K562 (cell line): ENCODE measurements at regions not wholly inside any gene's neighbourhood (a gene's known extent, or its start where the extent isn't known, plus 50 kb on each side); places are given as distances from the start of the nearest gene placed in this dataset.

ENCODE experiments used
- ATAC-seq: fragments of 200-7000 bp; cut with Tn5 transposase; 3 replicates; pipeline ENCODE4 v1.9.1; 2020; ENCODE audit warnings: moderate library complexity
- BruUV-seq: library from RNA; stranded (reverse); fragments of 400-500 nt; replicated peaks from 2 replicates; lab custom pipeline; 2021; lab: Mats Ljungman, UMichigan
- CTCF ChIA-PET: fragments of 300-600 bp; formaldehyde crosslinking; extraction: SDS; loops from one replicate; lab custom pipeline; 2021; ENCODE audit warnings: low intra/inter-chr PET ratio; lab: Yijun Ruan, JAX
- POLR2A ChIA-PET: fragments of 300-600, 350-650 bp; sonication (Branson Sonifier 250); formaldehyde crosslinking; extraction: SDS; loops from one replicate; lab custom pipeline; 2021; ENCODE audit warnings: antibody characterized with exemption, inconsistent platforms; lab: Yijun Ruan, JAX
- DNase-seq, 4 experiments: peaks; one replicate each; pipeline versions ENCODE4 v3.0.0 to v3.0.0-alpha.2; 2011 to 2018; ENCODE audit warnings: low spot score in 3 of 4, mixed read lengths in 3 of 4; ENCODE audit errors: extremely low read depth in 1 of 4
- FAIRE-seq: peaks from 2 replicates; lab custom pipeline; 2011; peaks lifted over from hg19 to GRCh38; lab: Jason Lieb, UNC
- H2AFZ ChIP-seq: 2 replicates; pipeline ENCODE4 v1.6.0; 2011; ENCODE audit warnings: low read depth, low read length, control low read depth, inconsistent platforms
- H3K27ac ChIP-seq: fragments of 200-600 bp; 3 replicates; pipeline ENCODE4 v1.8.0; 2011; ENCODE audit warnings: low read depth, mild to moderate bottlenecking, control low read depth, inconsistent platforms, low read length, moderate library complexity, mixed read lengths; ENCODE audit errors: extremely low read depth
- H3K27me3 ChIP-seq, 2 experiments: fragments of 300-600 bp in 1 of 2; 2 replicates in 1 of 2; 3 replicates in 1 of 2; pipeline versions ENCODE4 v1.6.0 to v1.8.0; 2011; ENCODE audit warnings: inconsistent platforms in 2 of 2, low read length in 2 of 2, mild to moderate bottlenecking in 1 of 2, mixed read lengths in 1 of 2, moderate library complexity in 1 of 2; ENCODE audit not compliant: control insufficient read depth in 2 of 2, insufficient read depth in 2 of 2
- H3K36me3 ChIP-seq: fragments of 300-600 bp; 3 replicates; pipeline ENCODE4 v1.8.0; 2011; ENCODE audit warnings: mild to moderate bottlenecking, low read length, inconsistent platforms; ENCODE audit not compliant: control insufficient read depth, insufficient read depth
- H3K4me1 ChIP-seq, 2 experiments: fragments of 200-600 bp in 1 of 2; replicated peaks in 1 of 2; 2 replicates in 1 of 2; 3 replicates in 1 of 2; pipeline versions ENCODE4 v1.5.1 to v1.8.0; 2011; ENCODE audit warnings: inconsistent platforms in 2 of 2, low read length in 2 of 2, mild to moderate bottlenecking in 1 of 2, mixed read lengths in 1 of 2, moderate library complexity in 1 of 2; ENCODE audit not compliant: control insufficient read depth in 2 of 2, insufficient read depth in 2 of 2
- H3K4me2 ChIP-seq: 2 replicates; pipeline ENCODE4 v1.6.1; 2011; ENCODE audit warnings: low read length, control low read depth, inconsistent platforms, mixed read lengths; ENCODE audit not compliant: insufficient read depth
- H3K4me3 ChIP-seq: fragments of 200-600 bp; sonication (generic), shearing (Covaris generic); 2 replicates; pipeline ENCODE4 v1.5.1; 2016; ENCODE audit warnings: control low read depth, inconsistent platforms
- H3K79me2 ChIP-seq: fragments of 200-600 bp; 3 replicates; pipeline ENCODE4 v1.8.0; 2011; ENCODE audit warnings: low read length, inconsistent platforms; ENCODE audit not compliant: control insufficient read depth, insufficient read depth
- H3K9ac ChIP-seq, 2 experiments: 2 replicates each; pipeline versions ENCODE4 v1.6.0 to v1.6.1; 2011; ENCODE audit warnings: low read depth in 2 of 2, low read length in 2 of 2, control low read depth in 1 of 2, inconsistent platforms in 1 of 2, mild to moderate bottlenecking in 1 of 2, mixed read lengths in 1 of 2; ENCODE audit not compliant: insufficient read depth in 1 of 2
- H3K9me1 ChIP-seq: one replicate; pipeline ENCODE4 v1.6.0; 2011; ENCODE audit warnings: inconsistent platforms, mild to moderate bottlenecking, low read length, moderate library complexity; ENCODE audit not compliant: control insufficient read depth, insufficient read depth
- H3K9me3 ChIP-seq: replicated peaks from 2 replicates; pipeline ENCODE4 v1.5.1; 2011; ENCODE audit warnings: low read depth, low read length, inconsistent platforms; ENCODE audit not compliant: control insufficient read depth, insufficient read depth
- H4K20me1 ChIP-seq: replicated peaks from 2 replicates; pipeline ENCODE4 v1.6.1; 2011; ENCODE audit warnings: low read length, inconsistent platforms, mixed read lengths; ENCODE audit not compliant: control insufficient read depth, insufficient read depth
- ATF1 ChIP-seq, 2 experiments: fragments of 450-650 bp in 1 of 2; IDR thresholded peaks; 2 replicates each; pipeline ENCODE4 v1.6.1; 2016; ENCODE audit warnings: missing compliant biosample characterization in 1 of 2, missing genetic modification characterization in 1 of 2
- CXXC5 ChIP-seq: fragments of 250-450 bp; sonication (Bioruptor Pico); IDR thresholded peaks from 2 replicates; pipeline ENCODE4 v1.8.0; 2022; ENCODE audit warnings: inconsistent platforms, mild to moderate bottlenecking, moderate library complexity
- PCBP2 ChIP-seq: fragments of 200-400 bp; formaldehyde crosslinking; IDR thresholded peaks from 2 replicates; pipeline ENCODE4 v1.6.1; 2018; ENCODE audit warnings: low read length, low read depth, mild to moderate bottlenecking, moderate library complexity; ENCODE audit not compliant: poor library complexity, severe bottlenecking
- SAFB ChIP-seq: fragments of 200-400 bp; formaldehyde crosslinking; IDR thresholded peaks from 2 replicates; pipeline ENCODE4 v1.6.1; 2017; ENCODE audit warnings: low read depth, low read length, borderline replicate concordance
- SIN3B ChIP-seq: fragments of 450-650 bp; IDR thresholded peaks from 2 replicates; pipeline ENCODE4 v1.6.1; 2017; ENCODE audit warnings: low read depth, mild to moderate bottlenecking, moderate library complexity
- XRCC5 ChIP-seq: fragments of 200-400 bp; formaldehyde crosslinking; IDR thresholded peaks from 2 replicates; pipeline ENCODE4 v1.6.1; 2017; ENCODE audit warnings: low read depth, mild to moderate bottlenecking, low read length
- YY1 ChIP-seq, 3 experiments: IDR thresholded peaks; 2 replicates each; pipeline ENCODE4 v1.6.1; 2011; ENCODE audit warnings: low read length in 2 of 3, mild to moderate bottlenecking in 2 of 3, moderate library complexity in 2 of 3, borderline replicate concordance in 1 of 3, control low read depth in 1 of 3, low read depth in 1 of 3; ENCODE audit not compliant: insufficient read depth in 3 of 3, insufficient replicate concordance in 2 of 3, control insufficient read depth in 1 of 3, insufficient read length in 1 of 3; ENCODE audit errors: extremely low read depth in 1 of 3
- ZKSCAN1 ChIP-seq: fragments of 150-350 bp; IDR thresholded peaks from 2 replicates; pipeline ENCODE4 v1.6.1; 2016; ENCODE audit warnings: low read depth, low read length
- ZKSCAN8 ChIP-seq: fragments of 200-800 bp; sonication (Bioruptor generic); IDR thresholded peaks from 2 replicates; pipeline ENCODE4 v1.6.1; 2016; ENCODE audit warnings: missing genetic modification characterization, missing compliant biosample characterization
- ZNF165 ChIP-seq: fragments of 250-450 bp; sonication (Bioruptor Pico); IDR thresholded peaks from 2 replicates; pipeline ENCODE4 v1.4.0; 2020; ENCODE audit warnings: borderline replicate concordance
- ZNF766 ChIP-seq: fragments of 200-800 bp; sonication (Bioruptor generic); conservative IDR thresholded peaks from 2 replicates; pipeline ENCODE4 v1.6.1; 2016; ENCODE audit warnings: missing genetic modification characterization, missing compliant biosample characterization
- WGBS: fragments of 100-300 bp; shearing (Covaris generic); methylation state at CpG from one replicate; pipeline ENCODE4 v1.1.6; 2016; ENCODE audit warnings: low coverage, mixed read lengths; ENCODE audit not compliant: insufficient coverage; ENCODE audit errors: missing lambda C conversion rate; 5-methylcytosine and 5-hydroxymethylcytosine counted together
- in situ Hi-C: fragments of 300-500 bp; cut with MboI; formaldehyde crosslinking; loops from 4 replicates; pipeline ENCODE4 v1.15.0; 2018; ENCODE audit warnings: inconsistent platforms, mixed read lengths
- intact Hi-C: fragments of 100-400 bp; cut with micrococcal nuclease; formaldehyde crosslinking; loops from 2 replicates; pipeline ENCODE4 v1.14.2; 2022
- TF ChIP-seq, protein P1 (sequence below): fragments of 250-450 bp; sonication (Bioruptor Pico); IDR thresholded peaks from 2 replicates; pipeline ENCODE4 v1.5.1; 2021; ENCODE audit warnings: mild to moderate bottlenecking
- TF ChIP-seq, protein P2 (sequence below): sonication (generic); formaldehyde crosslinking; IDR thresholded peaks from 2 replicates; pipeline ENCODE4 v1.8.1; 2023; ENCODE audit warnings: mild to moderate bottlenecking, missing genetic modification reagents, moderate library complexity

DNA sequence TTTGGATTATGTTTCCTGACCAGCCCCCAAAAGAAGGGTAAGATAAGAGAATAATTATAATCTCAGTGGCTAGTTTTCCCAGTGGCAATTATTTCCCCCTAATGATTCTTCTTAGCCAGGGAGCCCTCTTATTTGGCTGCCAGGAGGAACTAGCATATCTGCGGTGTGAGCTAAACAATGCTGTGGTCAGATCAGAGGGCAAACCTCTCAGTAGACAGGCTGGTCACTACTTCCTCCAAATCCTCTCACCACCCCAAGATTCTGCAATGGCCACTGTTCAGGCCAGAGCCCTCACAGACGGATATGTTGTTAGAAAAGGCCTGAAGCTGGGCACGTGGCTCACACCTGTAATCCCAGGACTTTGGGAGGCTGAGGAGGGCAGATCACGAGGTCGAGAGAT, 273.4 kb upstream of the SASH1 start:
- 7% methylated on average over 5 of the region's 5 CpGs for WGBS
- Histone ChIP-seq H4K20me1 (no peaks in the 10 kb centered on the region), H2AFZ (no peak overlapping the region), H3K4me1 (no peaks in the 10 kb centered on the region), H3K79me2 (no peaks in the 10 kb centered on the region), H3K4me2 (no peak overlapping the region), H3K9me1 (no peaks in the 10 kb centered on the region), H3K4me3 (no peak overlapping the region), H3K27ac (no peak overlapping the region), H3K27me3 (no peaks in the 10 kb centered on the region), H3K9me3 (no peaks in the 10 kb centered on the region), H3K36me3 (no peaks in the 10 kb centered on the region), H3K9ac (no peak overlapping the region)
- FAIRE-seq, result no peak
- POLR2A ChIA-PET, result interaction anchor here (0.7 kb wide), 1 partner anchor 545 kb away, joined by 3 read pairs; no protein-coding TSS in a partner anchor
- no TSS peak for BruUV-seq
- intact Hi-C loops (no loop called here), in situ Hi-C loops (no loop called here)
- DNase-seq, result no peak
- CTCF ChIA-PET, result no interaction called here
- ATAC-seq, result no peak
- TF ChIP-seq ZKSCAN8 (no peak), SIN3B (no peak), ZNF165 (CRISPR knock-in tag) (no peak), ZKSCAN1 (no peak), ZNF766 (no peak), YY1 (IDR thresholded peaks at IDR 0.05; ENCODE audit: borderline replicate concordance in 1 of 3, control insufficient read depth in 1 of 3, extremely low read depth in 1 of 3, insufficient read depth in 3 of 3, insufficient read length in 1 of 3, insufficient replicate concordance in 2 of 3, low read depth in 1 of 3, low read length in 2 of 3) (no peak), SAFB (no peak), XRCC5 (no peak), CXXC5 (CRISPR knock-in tag) (no peak), PCBP2 (no peak), ATF1 (CRISPR knock-in tag; IDR thresholded peaks at IDR 0.05) (no peak), ATF1 (tag; IDR thresholded peaks at IDR 0.05) (no peak)
- TF ChIP-seq, protein P1, sequence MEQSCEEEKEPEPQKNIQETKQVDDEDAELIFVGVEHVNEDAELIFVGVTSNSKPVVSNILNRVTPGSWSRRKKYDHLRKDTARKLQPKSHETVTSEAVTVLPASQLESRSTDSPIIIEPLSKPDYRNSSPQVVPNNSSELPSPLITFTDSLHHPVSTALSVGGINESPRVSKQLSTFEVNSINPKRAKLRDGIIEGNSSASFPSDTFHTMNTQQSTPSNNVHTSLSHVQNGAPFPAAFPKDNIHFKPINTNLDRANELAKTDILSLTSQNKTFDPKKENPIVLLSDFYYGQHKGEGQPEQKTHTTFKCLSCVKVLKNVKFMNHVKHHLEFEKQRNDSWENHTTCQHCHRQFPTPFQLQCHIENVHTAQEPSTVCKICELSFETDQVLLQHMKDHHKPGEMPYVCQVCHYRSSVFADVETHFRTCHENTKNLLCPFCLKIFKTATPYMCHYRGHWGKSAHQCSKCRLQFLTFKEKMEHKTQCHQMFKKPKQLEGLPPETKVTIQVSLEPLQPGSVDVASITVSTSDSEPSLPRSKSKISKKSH (CRISPR knock-in tag), result no peak
- TF ChIP-seq, protein P2, sequence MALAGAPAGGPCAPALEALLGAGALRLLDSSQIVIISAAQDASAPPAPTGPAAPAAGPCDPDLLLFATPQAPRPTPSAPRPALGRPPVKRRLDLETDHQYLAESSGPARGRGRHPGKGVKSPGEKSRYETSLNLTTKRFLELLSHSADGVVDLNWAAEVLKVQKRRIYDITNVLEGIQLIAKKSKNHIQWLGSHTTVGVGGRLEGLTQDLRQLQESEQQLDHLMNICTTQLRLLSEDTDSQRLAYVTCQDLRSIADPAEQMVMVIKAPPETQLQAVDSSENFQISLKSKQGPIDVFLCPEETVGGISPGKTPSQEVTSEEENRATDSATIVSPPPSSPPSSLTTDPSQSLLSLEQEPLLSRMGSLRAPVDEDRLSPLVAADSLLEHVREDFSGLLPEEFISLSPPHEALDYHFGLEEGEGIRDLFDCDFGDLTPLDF (CRISPR knock-in tag), result no peak
